ENCODE measurements at regions not wholly inside any gene's neighbourhood (a gene's known extent, or its start where the extent isn't known, plus 50 kb on each side); places are given as distances from the start of the nearest gene placed in this dataset.

GRCh38 chr6:115323001-115323400 lies 737.7 kb downstream of the FRK start:
- no peaks in the 10 kb centered on the region for H3K9me3 ChIP-seq (ENCODE audit: control insufficient read depth, low read length)
- no peaks in the 10 kb centered on the region for H3K4me1 ChIP-seq
- no peak overlapping the region for H3K4me2 ChIP-seq (ENCODE audit: low read length)
- H3K9ac ChIP-seq, result no peak overlapping the region
- no peaks in the 10 kb centered on the region for H3K36me3 ChIP-seq (ENCODE audit: control insufficient read depth, insufficient read depth, low read length)
- H3K4me3 ChIP-seq (ENCODE audit: low read depth, low read length), result no peak overlapping the region
- TF ChIP-seq CTCF (IDR thresholded peaks at IDR 0.05), result no peak
- no peaks in the 10 kb centered on the region for H3K79me2 ChIP-seq
- no peaks in the 10 kb centered on the region for H3K27me3 ChIP-seq (ENCODE audit: control insufficient read depth, insufficient read depth, low read length)
- no peak overlapping the region for H2AFZ ChIP-seq
- H3K27ac ChIP-seq, result no peak overlapping the region

DNA sequence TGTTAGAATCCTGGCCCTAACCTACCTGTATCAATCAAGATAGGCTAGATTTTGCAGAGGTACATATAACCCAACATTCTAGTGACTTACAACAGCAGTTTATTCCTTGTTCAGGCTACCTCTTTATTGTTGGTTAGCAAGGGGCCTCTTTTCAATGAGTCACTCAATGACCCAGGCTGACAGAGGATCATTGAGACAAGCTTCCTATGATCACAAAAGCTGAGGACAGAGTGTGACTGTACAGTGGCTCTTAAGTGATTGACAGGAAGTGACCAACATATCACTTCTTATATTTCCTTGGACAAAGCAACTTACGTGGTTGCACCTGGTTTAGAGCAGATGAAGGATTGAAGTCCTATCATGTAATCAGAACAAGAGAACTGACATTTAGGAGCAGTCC lies 740.9 kb downstream of the FRK start:
- no peak overlapping the region for H3K4me3 ChIP-seq (ENCODE audit: low read depth, low read length)
- H3K9ac ChIP-seq, result no peak overlapping the region
- no peaks in the 10 kb centered on the region for H3K36me3 ChIP-seq (ENCODE audit: control insufficient read depth, insufficient read depth, low read length)
- H2AFZ ChIP-seq, result no peak overlapping the region
- H3K4me1 ChIP-seq, result no peaks in the 10 kb centered on the region
- H3K4me2 ChIP-seq (ENCODE audit: low read length), result no peak overlapping the region
- H3K27me3 ChIP-seq (ENCODE audit: control insufficient read depth, insufficient read depth, low read length), result no peaks in the 10 kb centered on the region
- H3K27ac ChIP-seq, result no peak overlapping the region
- no peaks in the 10 kb centered on the region for H3K79me2 ChIP-seq
- no peaks in the 10 kb centered on the region for H3K9me3 ChIP-seq (ENCODE audit: control insufficient read depth, low read length)
- TF ChIP-seq CTCF (IDR thresholded peaks at IDR 0.05), result no peak

DNA sequence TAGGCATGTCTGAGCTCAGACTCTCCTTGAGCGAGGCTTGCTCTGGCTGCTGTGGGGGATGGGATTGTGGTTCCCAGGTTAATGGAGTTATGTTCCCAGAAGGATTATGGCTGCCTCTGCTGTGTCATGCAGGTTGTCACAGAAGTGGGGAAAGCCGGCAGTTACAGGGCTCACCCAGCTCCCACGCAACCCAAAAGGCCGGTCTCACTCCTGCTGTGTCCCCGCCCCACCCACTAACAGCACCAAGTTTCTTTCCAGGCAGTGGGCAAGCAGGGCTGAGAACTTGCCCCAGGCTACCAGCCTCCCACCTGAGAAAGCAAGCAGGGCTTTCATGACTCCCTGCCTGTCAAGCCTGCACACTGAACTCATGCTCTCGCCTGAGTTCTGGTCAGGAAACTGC lies 750.5 kb downstream of the FRK start:
- Histone ChIP-seq H3K9me3 (ENCODE audit: control insufficient read depth, low read length) (peaks cover 4% of the 10 kb centered on the region), H3K79me2 (no peaks in the 10 kb centered on the region), H3K4me3 (ENCODE audit: low read depth, low read length) (no peak overlapping the region), H3K36me3 (ENCODE audit: control insufficient read depth, insufficient read depth, low read length) (no peaks in the 10 kb centered on the region), H3K4me2 (ENCODE audit: low read length) (no peak overlapping the region), H3K9ac (no peak overlapping the region), H3K4me1 (no peaks in the 10 kb centered on the region), H2AFZ (no peak overlapping the region), H3K27me3 (ENCODE audit: control insufficient read depth, insufficient read depth, low read length) (no peaks in the 10 kb centered on the region), H3K27ac (no peak overlapping the region)
- no peak for TF ChIP-seq CTCF (IDR thresholded peaks at IDR 0.05)

- Histone ChIP-seq H3K9me3 (ENCODE audit: control insufficient read depth, low read length) (no peaks in the 10 kb centered on the region), H3K27ac (no peak overlapping the region), H3K4me1 (no peaks in the 10 kb centered on the region), H3K4me3 (ENCODE audit: low read depth, low read length) (no peak overlapping the region), H2AFZ (no peak overlapping the region), H3K27me3 (ENCODE audit: control insufficient read depth, insufficient read depth, low read length) (no peaks in the 10 kb centered on the region), H3K4me2 (ENCODE audit: low read length) (no peak overlapping the region), H3K36me3 (ENCODE audit: control insufficient read depth, insufficient read depth, low read length) (no peaks in the 10 kb centered on the region), H3K79me2 (no peaks in the 10 kb centered on the region), H3K9ac (no peak overlapping the region)
- TF ChIP-seq CTCF (IDR thresholded peaks at IDR 0.05), result no peak
These were observed 758.0 kb downstream of the FRK start for GRCh38 chr6:115302731-115303130.

DNA sequence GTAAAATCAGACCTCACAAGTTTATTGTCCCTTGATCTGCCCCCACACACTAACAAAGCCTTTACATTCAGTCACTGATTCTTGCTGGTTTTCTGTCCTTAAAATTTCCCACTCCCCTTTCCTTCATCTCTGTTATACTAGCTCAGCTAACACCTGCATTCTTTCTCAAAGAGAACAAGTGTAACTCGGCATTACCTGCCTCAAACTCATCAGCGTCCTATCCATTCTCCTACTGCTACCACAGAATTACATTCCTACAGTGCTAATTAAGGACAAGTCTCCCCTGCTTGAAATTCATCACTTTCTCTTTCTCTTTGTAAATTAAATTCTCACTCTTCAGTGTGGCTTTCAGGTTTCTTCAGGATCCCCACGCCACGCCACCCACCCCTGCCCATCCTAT lies 773.2 kb downstream of the FRK start:
- no peak overlapping the region for H3K9ac ChIP-seq
- no peaks in the 10 kb centered on the region for H3K9me3 ChIP-seq (ENCODE audit: control insufficient read depth, low read length)
- no peak overlapping the region for H2AFZ ChIP-seq
- TF ChIP-seq CTCF (IDR thresholded peaks at IDR 0.05), result no peak
- H3K27ac ChIP-seq, result no peak overlapping the region
- H3K36me3 ChIP-seq (ENCODE audit: control insufficient read depth, insufficient read depth, low read length), result no peaks in the 10 kb centered on the region
- H3K79me2 ChIP-seq, result no peaks in the 10 kb centered on the region
- no peaks in the 10 kb centered on the region for H3K4me1 ChIP-seq
- H3K4me3 ChIP-seq (ENCODE audit: low read depth, low read length), result no peak overlapping the region
- no peaks in the 10 kb centered on the region for H3K27me3 ChIP-seq (ENCODE audit: control insufficient read depth, insufficient read depth, low read length)
- no peak overlapping the region for H3K4me2 ChIP-seq (ENCODE audit: low read length)
